ENCODE measurements at regions not wholly inside any gene's neighbourhood (a gene's known extent, or its start where the extent isn't known, plus 50 kb on each side); places are given as distances from the start of the nearest gene placed in this dataset.

GRCh38 chr5:114648940-114649339 lies 287.1 kb downstream of the KCNN2 start:
- no peak for DNase-seq

GRCh38 chr5:114644576-114644975 lies 282.7 kb downstream of the KCNN2 start:
- no peak for DNase-seq

GRCh38 chr5:114636271-114636670 lies 274.4 kb downstream of the KCNN2 start:
- no peak for DNase-seq

- DNase-seq, result no peak
Measured at GRCh38 chr5:114634967-114635901, 273.4 kb downstream of the KCNN2 start.

- DNase-seq, result no peak
Measured at GRCh38 chr5:114634517-114634916, 272.6 kb downstream of the KCNN2 start.

- no peak for DNase-seq
Measured at GRCh38 chr5:114612406-114612805, 250.5 kb downstream of the KCNN2 start.

GRCh38 chr5:114581136-114581535 lies 219.3 kb downstream of the KCNN2 start:
- DNase-seq, result no peak

- no peak for DNase-seq
Measured at GRCh38 chr5:114565871-114566270, 204.0 kb downstream of the KCNN2 start.

- DNase-seq, result no peak
Measured at GRCh38 chr5:114565139-114565538, 203.3 kb downstream of the KCNN2 start.

- DNase-seq, result no peak
Measured at GRCh38 chr5:114561415-114561814, 199.5 kb downstream of the KCNN2 start.
